Nephron progenitor cell (in vitro differentiated cells): ENCODE measurements at regions not wholly inside any gene's neighbourhood (a gene's known extent, or its start where the extent isn't known, plus 50 kb on each side); places are given as distances from the start of the nearest gene placed in this dataset.

Source experiments
- DNase-seq: peaks from one replicate; pipeline ENCODE4 v3.0.0; 2021
- H3K27ac Mint-ChIP-seq: 2 replicates; pipeline ENCODE4 v1.8.0; 2021; ENCODE audit warnings: mild to moderate bottlenecking, moderate library complexity, mixed read lengths
- H3K27me3 Mint-ChIP-seq: 2 replicates; pipeline ENCODE4 v1.8.0; 2021; ENCODE audit warnings: mild to moderate bottlenecking, low read depth, mixed read lengths; ENCODE audit not compliant: poor library complexity
- H3K36me3 Mint-ChIP-seq: 2 replicates; pipeline ENCODE4 v1.8.0; 2021; ENCODE audit warnings: low read depth, mixed read lengths
- H3K4me1 Mint-ChIP-seq: 2 replicates; pipeline ENCODE4 v1.8.0; 2021; ENCODE audit warnings: mixed read lengths
- H3K4me3 Mint-ChIP-seq: 2 replicates; pipeline ENCODE4 v1.8.0; 2021; ENCODE audit warnings: mild to moderate bottlenecking, moderate library complexity, mixed read lengths
- H3K9me3 Mint-ChIP-seq: 2 replicates; pipeline ENCODE4 v1.8.0; 2021; ENCODE audit warnings: mild to moderate bottlenecking, moderate library complexity, mixed read lengths
- CTCF ChIP-seq: fragments of 200-600 bp; sonication (generic); IDR thresholded peaks from 2 replicates; pipeline ENCODE4 v1.5.0; 2021; ENCODE audit warnings: antibody characterized with exemption

DNA sequence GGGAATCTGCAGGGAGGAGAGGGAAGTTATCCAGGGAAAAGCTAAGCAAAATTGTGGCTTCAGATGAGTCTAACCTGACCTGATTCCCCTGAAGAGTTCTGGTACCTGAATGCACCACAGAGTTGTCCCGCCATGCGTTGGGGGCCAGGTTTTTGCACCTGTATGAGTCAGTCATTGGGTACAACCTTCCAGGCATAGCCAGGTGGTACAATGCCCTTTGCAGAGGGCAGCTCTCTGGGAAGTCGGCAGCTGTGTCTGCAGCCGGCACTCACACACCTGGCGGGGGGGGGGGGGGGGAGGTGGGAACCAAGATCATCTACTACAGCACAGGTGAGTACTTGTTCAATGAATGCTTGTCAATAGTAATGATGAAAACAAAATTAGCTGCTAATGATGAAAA lies 52.5 kb upstream of the GTF3A start:
- no peak for DNase-seq
- peaks cover 35% of the 10 kb centered on the region for H3K4me1 Mint-ChIP-seq
- TF ChIP-seq CTCF, result no peak
- H3K27me3 Mint-ChIP-seq, result peaks cover 41% of the 10 kb centered on the region
- no peaks in the 10 kb centered on the region for H3K36me3 Mint-ChIP-seq
- peaks cover 12% of the 10 kb centered on the region for H3K9me3 Mint-ChIP-seq
- no peak overlapping the region for H3K27ac Mint-ChIP-seq
- no peak overlapping the region for H3K4me3 Mint-ChIP-seq

GRCh38 chr13:27372896-27373295 lies 51.5 kb upstream of the GTF3A start:
- peaks cover 36% of the 10 kb centered on the region for H3K27me3 Mint-ChIP-seq
- no peaks in the 10 kb centered on the region for H3K36me3 Mint-ChIP-seq
- peak; percentile 26 for DNase-seq
- H3K27ac Mint-ChIP-seq, result no peak overlapping the region
- no peak overlapping the region for H3K4me3 Mint-ChIP-seq
- TF ChIP-seq CTCF, result no peak
- H3K9me3 Mint-ChIP-seq, result peaks cover 12% of the 10 kb centered on the region
- H3K4me1 Mint-ChIP-seq, result peaks cover 26% of the 10 kb centered on the region

DNA sequence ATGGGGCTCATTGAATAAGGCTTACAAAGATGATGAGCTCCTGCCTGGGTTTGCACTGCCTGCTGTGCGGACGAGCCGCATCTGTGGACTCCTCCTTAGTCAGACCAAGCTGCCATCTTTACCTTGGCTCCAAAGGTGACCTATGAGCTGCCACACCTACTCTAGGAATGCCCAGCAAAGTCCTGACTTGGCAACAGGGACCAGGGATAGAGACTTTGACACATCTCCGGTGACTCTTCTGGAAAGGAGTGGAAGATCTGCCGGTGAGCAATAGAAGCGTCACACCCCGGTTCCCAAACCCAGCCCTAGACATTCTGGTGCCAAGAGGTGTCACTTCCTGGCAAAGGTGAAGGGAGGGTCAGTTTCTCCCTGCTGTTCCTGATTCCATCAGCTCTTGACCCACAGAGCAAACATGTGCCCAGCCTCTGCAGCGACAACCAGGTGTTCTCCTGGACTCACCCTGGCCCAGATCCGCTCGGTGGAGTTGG lies 50.2 kb upstream of the GTF3A start:
- H3K9me3 Mint-ChIP-seq, result peaks cover 12% of the 10 kb centered on the region
- H3K27me3 Mint-ChIP-seq, result peaks cover 32% of the 10 kb centered on the region
- H3K27ac Mint-ChIP-seq, result no peak overlapping the region
- DNase-seq, result no peak
- no peak for TF ChIP-seq CTCF
- H3K36me3 Mint-ChIP-seq, result no peaks in the 10 kb centered on the region
- no peak overlapping the region for H3K4me3 Mint-ChIP-seq
- peaks cover 24% of the 10 kb centered on the region for H3K4me1 Mint-ChIP-seq
